ENCODE measurements at regions not wholly inside any gene's neighbourhood (a gene's known extent, or its start where the extent isn't known, plus 50 kb on each side); places are given as distances from the start of the nearest gene placed in this dataset.
A peak's percentile ranks its signal among the peaks of the same experiment; 100 is the strongest.

GRCh38 chr1:56133522-56134472 lies 445.6 kb downstream of the PLPP3 start:
- H3K9me3 ChIP-seq (ENCODE audit: control extremely low read depth in 1 of 5, control insufficient read depth in 4 of 5, insufficient read depth in 2 of 5, low read depth in 1 of 5, low read length in 4 of 5) = no peaks in the 10 kb centered on the region
- WGBS (ENCODE audit: insufficient coverage) = 90% methylated on average over 2 of the region's 7 CpGs
- no peaks in the 10 kb centered on the region for H3K36me3 ChIP-seq (ENCODE audit: control insufficient read depth in 4 of 4, insufficient read depth in 4 of 4, low read length in 3 of 4)
- H3K4me3 ChIP-seq (ENCODE audit: control insufficient read depth in 1 of 7, extremely low read depth in 1 of 7, insufficient read depth in 4 of 7, low read depth in 2 of 7, low read length in 6 of 7) = no peak overlapping the region
- H3K27ac ChIP-seq (ENCODE audit: insufficient read depth in 1 of 2, low read depth in 1 of 2, low read length in 2 of 2, poor library complexity in 1 of 2, severe bottlenecking in 2 of 2) = no peak overlapping the region
- H3K27me3 ChIP-seq (replicated peaks in 2 of 5; ENCODE audit: control insufficient read depth in 4 of 5, insufficient read depth in 5 of 5, low read length in 4 of 5) = peaks cover 0 to 2% (median 0%) of the 10 kb centered on the region in 5 experiments
- DNase-seq = no peak
- H3K4me1 ChIP-seq (ENCODE audit: control extremely low read depth in 1 of 4, control insufficient read depth in 4 of 4, insufficient read depth in 4 of 4, low read length in 3 of 4) = peaks cover 0 to 6% (median 4%) of the 10 kb centered on the region in 4 experiments
- ChIA-PET POLR2A (no interaction called here), CTCF (interaction anchor here (1.4 kb wide), 1 partner anchor 10 kb away, joined by 3 read pairs; no protein-coding TSS in a partner anchor)

GRCh38 chr1:56132520-56132919 lies 446.8 kb downstream of the PLPP3 start:
- Histone ChIP-seq H3K4me3 (ENCODE audit: control insufficient read depth in 1 of 7, extremely low read depth in 1 of 7, insufficient read depth in 4 of 7, low read depth in 2 of 7, low read length in 6 of 7) (no peak overlapping the region), H3K4me1 (ENCODE audit: control extremely low read depth in 1 of 4, control insufficient read depth in 4 of 4, insufficient read depth in 4 of 4, low read length in 3 of 4) (peaks cover 0 to 6% (median 4%) of the 10 kb centered on the region in 4 experiments), H3K9me3 (ENCODE audit: control extremely low read depth in 1 of 5, control insufficient read depth in 4 of 5, insufficient read depth in 2 of 5, low read depth in 1 of 5, low read length in 4 of 5) (no peaks in the 10 kb centered on the region), H3K36me3 (ENCODE audit: control insufficient read depth in 4 of 4, insufficient read depth in 4 of 4, low read length in 3 of 4) (no peaks in the 10 kb centered on the region), H3K27ac (ENCODE audit: insufficient read depth in 1 of 2, low read depth in 1 of 2, low read length in 2 of 2, poor library complexity in 1 of 2, severe bottlenecking in 2 of 2) (no peak overlapping the region), H3K27me3 (replicated peaks in 2 of 5; ENCODE audit: control insufficient read depth in 4 of 5, insufficient read depth in 5 of 5, low read length in 4 of 5) (peaks cover 0 to 2% (median 0%) of the 10 kb centered on the region in 5 experiments)
- POLR2A ChIA-PET = no interaction called here
- CTCF ChIA-PET = interaction anchor here (1.4 kb wide), 1 partner anchor 12 kb away, joined by 3 read pairs; no protein-coding TSS in a partner anchor
- WGBS (ENCODE audit: insufficient coverage) = 6% methylated on average over 2 of the region's 4 CpGs
- peak; percentile 12 to 55 (median 27) for DNase-seq

GRCh38 chr1:56129837-56130236 lies 449.5 kb downstream of the PLPP3 start:
- Histone ChIP-seq H3K9me3 (ENCODE audit: control extremely low read depth in 1 of 5, control insufficient read depth in 4 of 5, insufficient read depth in 2 of 5, low read depth in 1 of 5, low read length in 4 of 5) (no peaks in the 10 kb centered on the region), H3K4me1 (ENCODE audit: control extremely low read depth in 1 of 4, control insufficient read depth in 4 of 4, insufficient read depth in 4 of 4, low read length in 3 of 4) (peaks cover 0 to 6% (median 4%) of the 10 kb centered on the region in 4 experiments), H3K36me3 (ENCODE audit: control insufficient read depth in 4 of 4, insufficient read depth in 4 of 4, low read length in 3 of 4) (no peaks in the 10 kb centered on the region), H3K27ac (ENCODE audit: insufficient read depth in 1 of 2, low read depth in 1 of 2, low read length in 2 of 2, poor library complexity in 1 of 2, severe bottlenecking in 2 of 2) (no peak overlapping the region), H3K4me3 (ENCODE audit: control insufficient read depth in 1 of 7, extremely low read depth in 1 of 7, insufficient read depth in 4 of 7, low read depth in 2 of 7, low read length in 6 of 7) (no peak overlapping the region), H3K27me3 (replicated peaks in 2 of 5; ENCODE audit: control insufficient read depth in 4 of 5, insufficient read depth in 5 of 5, low read length in 4 of 5) (no peaks in the 10 kb centered on the region)
- ChIA-PET CTCF (no interaction called here), POLR2A (no interaction called here)
- no peak for DNase-seq
- WGBS (ENCODE audit: insufficient coverage) = 90% methylated on average over 2 of the region's 3 CpGs

GRCh38 chr1:56125316-56125715 lies 454.0 kb downstream of the PLPP3 start:
- POLR2A ChIA-PET = no interaction called here
- DNase-seq = no peak
- H3K9me3 ChIP-seq (ENCODE audit: control extremely low read depth in 1 of 5, control insufficient read depth in 4 of 5, insufficient read depth in 2 of 5, low read depth in 1 of 5, low read length in 4 of 5) = peaks cover 0 to 3% (median 0%) of the 10 kb centered on the region in 5 experiments
- H3K4me3 ChIP-seq (ENCODE audit: control insufficient read depth in 1 of 7, extremely low read depth in 1 of 7, insufficient read depth in 4 of 7, low read depth in 2 of 7, low read length in 6 of 7) = no peak overlapping the region
- no peaks in the 10 kb centered on the region for H3K4me1 ChIP-seq (ENCODE audit: control extremely low read depth in 1 of 4, control insufficient read depth in 4 of 4, insufficient read depth in 4 of 4, low read length in 3 of 4)
- no peak overlapping the region for H3K27ac ChIP-seq (ENCODE audit: insufficient read depth in 1 of 2, low read depth in 1 of 2, low read length in 2 of 2, poor library complexity in 1 of 2, severe bottlenecking in 2 of 2)
- CTCF ChIA-PET = interaction anchor here (1.5 kb wide), 1 partner anchor 20 kb away, joined by 3 read pairs; no protein-coding TSS in a partner anchor
- no peaks in the 10 kb centered on the region for H3K36me3 ChIP-seq (ENCODE audit: control insufficient read depth in 4 of 4, insufficient read depth in 4 of 4, low read length in 3 of 4)
- no peaks in the 10 kb centered on the region for H3K27me3 ChIP-seq (replicated peaks in 2 of 5; ENCODE audit: control insufficient read depth in 4 of 5, insufficient read depth in 5 of 5, low read length in 4 of 5)
- WGBS (ENCODE audit: insufficient coverage) = 100% methylated on average over 3 of the region's 3 CpGs

GRCh38 chr1:56123826-56124225 lies 455.5 kb downstream of the PLPP3 start:
- Histone ChIP-seq H3K36me3 (ENCODE audit: control insufficient read depth in 4 of 4, insufficient read depth in 4 of 4, low read length in 3 of 4) (no peaks in the 10 kb centered on the region), H3K4me1 (ENCODE audit: control extremely low read depth in 1 of 4, control insufficient read depth in 4 of 4, insufficient read depth in 4 of 4, low read length in 3 of 4) (no peaks in the 10 kb centered on the region), H3K27me3 (replicated peaks in 2 of 5; ENCODE audit: control insufficient read depth in 4 of 5, insufficient read depth in 5 of 5, low read length in 4 of 5) (no peaks in the 10 kb centered on the region), H3K9me3 (ENCODE audit: control extremely low read depth in 1 of 5, control insufficient read depth in 4 of 5, insufficient read depth in 2 of 5, low read depth in 1 of 5, low read length in 4 of 5) (peaks cover 0 to 3% (median 0%) of the 10 kb centered on the region in 5 experiments), H3K4me3 (ENCODE audit: control insufficient read depth in 1 of 7, extremely low read depth in 1 of 7, insufficient read depth in 4 of 7, low read depth in 2 of 7, low read length in 6 of 7) (no peak overlapping the region), H3K27ac (ENCODE audit: insufficient read depth in 1 of 2, low read depth in 1 of 2, low read length in 2 of 2, poor library complexity in 1 of 2, severe bottlenecking in 2 of 2) (no peak overlapping the region)
- POLR2A ChIA-PET = no interaction called here
- 100% methylated on average over 1 of the region's 3 CpGs for WGBS (ENCODE audit: insufficient coverage)
- CTCF ChIA-PET = interaction anchor here (1.5 kb wide), 1 partner anchor 22 kb away, joined by 3 read pairs; no protein-coding TSS in a partner anchor
- no peak for DNase-seq

- Histone ChIP-seq H3K4me3 (ENCODE audit: control insufficient read depth in 1 of 7, extremely low read depth in 1 of 7, insufficient read depth in 4 of 7, low read depth in 2 of 7, low read length in 6 of 7) (no peak overlapping the region), H3K9me3 (ENCODE audit: control extremely low read depth in 1 of 5, control insufficient read depth in 4 of 5, insufficient read depth in 2 of 5, low read depth in 1 of 5, low read length in 4 of 5) (peaks cover 0 to 3% (median 0%) of the 10 kb centered on the region in 5 experiments), H3K27ac (ENCODE audit: insufficient read depth in 1 of 2, low read depth in 1 of 2, low read length in 2 of 2, poor library complexity in 1 of 2, severe bottlenecking in 2 of 2) (no peak overlapping the region), H3K4me1 (ENCODE audit: control extremely low read depth in 1 of 4, control insufficient read depth in 4 of 4, insufficient read depth in 4 of 4, low read length in 3 of 4) (no peaks in the 10 kb centered on the region), H3K27me3 (replicated peaks in 2 of 5; ENCODE audit: control insufficient read depth in 4 of 5, insufficient read depth in 5 of 5, low read length in 4 of 5) (no peaks in the 10 kb centered on the region), H3K36me3 (ENCODE audit: control insufficient read depth in 4 of 4, insufficient read depth in 4 of 4, low read length in 3 of 4) (no peaks in the 10 kb centered on the region)
- ChIA-PET CTCF (no interaction called here), POLR2A (no interaction called here)
- DNase-seq = no peak
Measured at GRCh38 chr1:56123421-56123820, 455.9 kb downstream of the PLPP3 start.

GRCh38 chr1:56120021-56120420 lies 459.3 kb downstream of the PLPP3 start:
- no peaks in the 10 kb centered on the region for H3K4me1 ChIP-seq (ENCODE audit: control extremely low read depth in 1 of 4, control insufficient read depth in 4 of 4, insufficient read depth in 4 of 4, low read length in 3 of 4)
- WGBS (ENCODE audit: insufficient coverage) = no CpG with 5 or more reads among the region's 2 CpGs
- H3K9me3 ChIP-seq (ENCODE audit: control extremely low read depth in 1 of 5, control insufficient read depth in 4 of 5, insufficient read depth in 2 of 5, low read depth in 1 of 5, low read length in 4 of 5) = peaks cover 0 to 3% (median 1%) of the 10 kb centered on the region in 5 experiments
- CTCF ChIA-PET = no interaction called here
- no peaks in the 10 kb centered on the region for H3K27me3 ChIP-seq (replicated peaks in 2 of 5; ENCODE audit: control insufficient read depth in 4 of 5, insufficient read depth in 5 of 5, low read length in 4 of 5)
- no peaks in the 10 kb centered on the region for H3K36me3 ChIP-seq (ENCODE audit: control insufficient read depth in 4 of 4, insufficient read depth in 4 of 4, low read length in 3 of 4)
- DNase-seq = no peak
- POLR2A ChIA-PET = no interaction called here
- no peak overlapping the region for H3K27ac ChIP-seq (ENCODE audit: insufficient read depth in 1 of 2, low read depth in 1 of 2, low read length in 2 of 2, poor library complexity in 1 of 2, severe bottlenecking in 2 of 2)
- no peak overlapping the region for H3K4me3 ChIP-seq (ENCODE audit: control insufficient read depth in 1 of 7, extremely low read depth in 1 of 7, insufficient read depth in 4 of 7, low read depth in 2 of 7, low read length in 6 of 7)

Measured in common myeloid progenitor, CD34-positive (primary cell).